ENCODE measurements at regions not wholly inside any gene's neighbourhood (a gene's known extent, or its start where the extent isn't known, plus 50 kb on each side); places are given as distances from the start of the nearest gene placed in this dataset.

- no peak for TF ChIP-seq CTCF (IDR thresholded peaks at IDR 0.05)
- TF ChIP-seq POLR2A (IDR thresholded peaks at IDR 0.05), result no peak
These were observed 186.8 kb downstream of the RDH14 start for GRCh38 chr2:18373664-18374063.
